GM19438 (cell line): ENCODE measurements at regions not wholly inside any gene's neighbourhood (a gene's known extent, or its start where the extent isn't known, plus 50 kb on each side); places are given as distances from the start of the nearest gene placed in this dataset.
"Not testable (repeated sequence)": the region's sequence is repeated elsewhere in the genome, so short reads cannot be mapped to it uniquely, and the experiment has no call there.

Experiments
- ATAC-seq: cut with Tn5 transposase; IDR thresholded peaks from one replicate; pipeline ENCODE4 v1.9.1; 2021; ENCODE audit warnings: low read depth; ENCODE audit not compliant: unreplicated experiment

- ATAC-seq, result no peak
Measured at GRCh38 chr4:19285146-19285545, 966.6 kb upstream of the SLIT2 start.

GRCh38 chr4:19278665-19279064 is 973.0 kb upstream of the SLIT2 start:
- no peak for ATAC-seq

- no peak for ATAC-seq
Measured at GRCh38 chr4:19266566-19266965, 985.1 kb upstream of the SLIT2 start.

- no peak for ATAC-seq
Measured at GRCh38 chr4:19262467-19262866, 989.2 kb upstream of the SLIT2 start.

- no peak for ATAC-seq
Measured at GRCh38 chr4:19260346-19260745, 991.4 kb upstream of the SLIT2 start.

GRCh38 chr4:19259920-19260319 is 991.8 kb upstream of the SLIT2 start:
- ATAC-seq, result no peak

GRCh38 chr4:19256823-19257222 is 994.9 kb upstream of the SLIT2 start:
- ATAC-seq, result no peak

- no peak for ATAC-seq
Measured at GRCh38 chr4:19254486-19254885, 997.2 kb upstream of the SLIT2 start.

GRCh38 chr4:19248023-19248422 is 1003.7 kb upstream of the SLIT2 start:
- no peak for ATAC-seq

GRCh38 chr4:19241895-19242294 is 1009.8 kb upstream of the SLIT2 start:
- ATAC-seq, result no peak

GRCh38 chr4:19239565-19239964 is 1012.1 kb upstream of the SLIT2 start:
- ATAC-seq, result no peak

- ATAC-seq, result no peak
Measured at GRCh38 chr4:19236473-19236872, 1015.2 kb upstream of the SLIT2 start.

- ATAC-seq, result no peak
Measured at GRCh38 chr4:19230906-19231545, 1020.7 kb upstream of the SLIT2 start.

GRCh38 chr4:19227701-19228100 is 1024.0 kb upstream of the SLIT2 start:
- ATAC-seq, result no peak

GRCh38 chr4:19224820-19225219 is 1026.9 kb upstream of the SLIT2 start:
- ATAC-seq, result no peak

- ATAC-seq, result no peak
Measured at GRCh38 chr4:19216476-19216875, 1035.2 kb upstream of the SLIT2 start.

- ATAC-seq, result no peak
Measured at GRCh38 chr4:19214591-19215186, 1037.0 kb upstream of the SLIT2 start.

- no peak for ATAC-seq
Measured at GRCh38 chr4:19213388-19213787, 1038.3 kb upstream of the SLIT2 start.

GRCh38 chr4:19205853-19206252 is 1045.9 kb upstream of the SLIT2 start:
- ATAC-seq, result no peak

- not testable (repeated sequence) for ATAC-seq
Measured at GRCh38 chr4:19197838-19198237, 1053.9 kb upstream of the SLIT2 start.

- ATAC-seq, result no peak
Measured at GRCh38 chr4:19195696-19196095, 1056.0 kb upstream of the SLIT2 start.

- no peak for ATAC-seq
Measured at GRCh38 chr4:19194672-19195071, 1057.0 kb upstream of the SLIT2 start.
